Activated CD4-positive, CD25-positive, alpha-beta regulatory T cell (primary cell): ENCODE measurements at regions not wholly inside any gene's neighbourhood (a gene's known extent, or its start where the extent isn't known, plus 50 kb on each side); places are given as distances from the start of the nearest gene placed in this dataset.
A peak's percentile ranks its signal among the peaks of the same experiment; 100 is the strongest.
"Not testable (repeated sequence)": the region's sequence is repeated elsewhere in the genome, so short reads cannot be mapped to it uniquely, and the experiment has no call there.

Source experiments
- DNase-seq, 4 experiments: peaks; one replicate each; lab custom pipeline; 2025; lab: John Stamatoyannopoulos, UW

- DNase-seq, result no peak
Observed at GRCh38 chr10:8380833-8381496, 326.5 kb downstream of the GATA3 start.

GRCh38 chr10:8386781-8387180 is 332.3 kb downstream of the GATA3 start:
- no peak for DNase-seq

- no peak for DNase-seq
Observed at GRCh38 chr10:8389630-8390029, 335.1 kb downstream of the GATA3 start.

GRCh38 chr10:8392216-8392615 is 337.7 kb downstream of the GATA3 start:
- no peak for DNase-seq

GRCh38 chr10:8393531-8393930 is 339.0 kb downstream of the GATA3 start:
- DNase-seq, result no peak

GRCh38 chr10:8396675-8397074 is 342.2 kb downstream of the GATA3 start:
- DNase-seq, result no peak

- no peak for DNase-seq
Observed at GRCh38 chr10:8398771-8399170, 344.3 kb downstream of the GATA3 start.

GRCh38 chr10:8400151-8400550 is 345.7 kb downstream of the GATA3 start:
- no peak for DNase-seq

GRCh38 chr10:8400892-8401291 is 346.4 kb downstream of the GATA3 start:
- DNase-seq, result no peak

- DNase-seq, result no peak
Observed at GRCh38 chr10:8401531-8401930, 347.0 kb downstream of the GATA3 start.

GRCh38 chr10:8402576-8402975 is 348.1 kb downstream of the GATA3 start:
- DNase-seq, result peak in 1 of 4 experiments; percentile 3

- DNase-seq, result no peak
Observed at GRCh38 chr10:8403711-8404371, 349.4 kb downstream of the GATA3 start.

- no peak for DNase-seq
Observed at GRCh38 chr10:8404721-8405120, 350.2 kb downstream of the GATA3 start.

- no peak for DNase-seq
Observed at GRCh38 chr10:8405596-8405995, 351.1 kb downstream of the GATA3 start.

- DNase-seq, result no peak
Observed at GRCh38 chr10:8407501-8408021, 353.1 kb downstream of the GATA3 start.

- no peak for DNase-seq
Observed at GRCh38 chr10:8410506-8410905, 356.0 kb downstream of the GATA3 start.

- DNase-seq, result no peak
Observed at GRCh38 chr10:8412541-8412940, 358.1 kb downstream of the GATA3 start.

GRCh38 chr10:8415029-8415428 is 360.5 kb downstream of the GATA3 start:
- DNase-seq, result not testable (repeated sequence)

- no peak for DNase-seq
Observed at GRCh38 chr10:8416192-8416701, 361.8 kb downstream of the GATA3 start.

- DNase-seq, result no peak
Observed at GRCh38 chr10:8416760-8417159, 362.3 kb downstream of the GATA3 start.

GRCh38 chr10:8417631-8418030 is 363.1 kb downstream of the GATA3 start:
- no peak for DNase-seq

- DNase-seq, result no peak
Observed at GRCh38 chr10:8418631-8419030, 364.1 kb downstream of the GATA3 start.

- DNase-seq, result no peak
Observed at GRCh38 chr10:8420182-8420581, 365.7 kb downstream of the GATA3 start.
